OCI-LY7 (cell line): ENCODE measurements at regions not wholly inside any gene's neighbourhood (a gene's known extent, or its start where the extent isn't known, plus 50 kb on each side); places are given as distances from the start of the nearest gene placed in this dataset.
"Not testable (repeated sequence)": the region's sequence is repeated elsewhere in the genome, so short reads cannot be mapped to it uniquely, and the experiment has no call there.

Experiments
- CTCF ChIP-seq: fragments of 200-600 bp; sonication (generic); conservative IDR thresholded peaks from 2 replicates; pipeline ENCODE4 v1.5.1; 2014; ENCODE audit warnings: mild to moderate bottlenecking, antibody characterized with exemption, low read length, moderate library complexity, mixed read lengths
- EZH2phosphoT487 ChIP-seq: fragments of 200-600 bp; sonication (generic); IDR thresholded peaks from 2 replicates; pipeline ENCODE4 v1.6.1; 2018; ENCODE audit warnings: low read depth, borderline replicate concordance, mild to moderate bottlenecking, mixed run types, antibody characterized with exemption, low read length, moderate library complexity, mixed read lengths

- not testable (repeated sequence) for TF ChIP-seq CTCF, EZH2phosphoT487
Observed at GRCh38 chr1:149691399-149691798, 91.1 kb upstream of the FCGR1A start.
